ENCODE measurements at regions not wholly inside any gene's neighbourhood (a gene's known extent, or its start where the extent isn't known, plus 50 kb on each side); places are given as distances from the start of the nearest gene placed in this dataset.

GRCh38 chr18:24672165-24672941 lies 211.9 kb downstream of the HRH4 start:
- no peaks in the 10 kb centered on the region for H3K9me3 ChIP-seq (ENCODE audit: control insufficient read depth, insufficient read depth, low read length)
- peaks cover 14% of the 10 kb centered on the region for H3K4me1 ChIP-seq (ENCODE audit: control insufficient read depth, insufficient read depth, low read length)
- H2BK120ac ChIP-seq (ENCODE audit: low read depth, low read length) = peak overlapping the region; percentile 95
- no peaks in the 10 kb centered on the region for H4K20me1 ChIP-seq (ENCODE audit: insufficient read depth, low read length)
- H3K4ac ChIP-seq (ENCODE audit: low read depth, low read length) = peak overlapping the region; percentile 95
- TF ChIP-seq CHD1 (IDR thresholded peaks at IDR 0.05; ENCODE audit: low read depth, low read length) (no peak), MXI1 (IDR thresholded peaks at IDR 0.05; ENCODE audit: borderline replicate concordance, low read depth, low read length) (no peak), MAZ (IDR thresholded peaks at IDR 0.05; ENCODE audit: borderline replicate concordance, low read depth, low read length) (no peak), RAD21 (IDR thresholded peaks at IDR 0.05; ENCODE audit: low read length) (peak; percentile 57), SMC3 (IDR thresholded peaks at IDR 0.05; ENCODE audit: low read depth, low read length) (peak; percentile 46)
- TF ChIP-seq, protein P1, sequence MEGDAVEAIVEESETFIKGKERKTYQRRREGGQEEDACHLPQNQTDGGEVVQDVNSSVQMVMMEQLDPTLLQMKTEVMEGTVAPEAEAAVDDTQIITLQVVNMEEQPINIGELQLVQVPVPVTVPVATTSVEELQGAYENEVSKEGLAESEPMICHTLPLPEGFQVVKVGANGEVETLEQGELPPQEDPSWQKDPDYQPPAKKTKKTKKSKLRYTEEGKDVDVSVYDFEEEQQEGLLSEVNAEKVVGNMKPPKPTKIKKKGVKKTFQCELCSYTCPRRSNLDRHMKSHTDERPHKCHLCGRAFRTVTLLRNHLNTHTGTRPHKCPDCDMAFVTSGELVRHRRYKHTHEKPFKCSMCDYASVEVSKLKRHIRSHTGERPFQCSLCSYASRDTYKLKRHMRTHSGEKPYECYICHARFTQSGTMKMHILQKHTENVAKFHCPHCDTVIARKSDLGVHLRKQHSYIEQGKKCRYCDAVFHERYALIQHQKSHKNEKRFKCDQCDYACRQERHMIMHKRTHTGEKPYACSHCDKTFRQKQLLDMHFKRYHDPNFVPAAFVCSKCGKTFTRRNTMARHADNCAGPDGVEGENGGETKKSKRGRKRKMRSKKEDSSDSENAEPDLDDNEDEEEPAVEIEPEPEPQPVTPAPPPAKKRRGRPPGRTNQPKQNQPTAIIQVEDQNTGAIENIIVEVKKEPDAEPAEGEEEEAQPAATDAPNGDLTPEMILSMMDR (conservative IDR thresholded peaks at IDR 0.05; ENCODE audit: low read depth, low read length) = peak; percentile 51
- peak overlapping the region; percentile 74 for H3K18ac ChIP-seq (ENCODE audit: low read depth, low read length)
- 57% methylated on average over 1 of the region's 9 CpGs; no CpG with 5 or more reads in 1 of the 2 experiments for WGBS, 2 experiments (ENCODE audit: extremely low coverage in 2 of 2, insufficient read length in 1 of 2)
- intact Hi-C loops (cut with micrococcal nuclease) (loop anchor here (1.0 to 10.0 kb wide), 5 partner anchors 54 to 192 kb away; no protein-coding TSS in a partner anchor), dilution Hi-C loops (cut with HindIII; ENCODE audit: low sequenced_read_pairs, unreplicated experiment) (no loop called here), in situ Hi-C loops (cut with MboI; ENCODE audit: low sequenced_read_pairs) (no loop called here)
- H3K4me2 ChIP-seq (ENCODE audit: low read depth, low read length) = no peak overlapping the region
- DNase-seq = peak; percentile 39
- H3K27ac ChIP-seq (ENCODE audit: insufficient read depth, low read length) = peak overlapping the region; percentile 80; the same call in 1 of the 2 replicates
- BruUV-seq (replicated peaks) = no TSS peak
- no peak overlapping the region for H2AK9ac ChIP-seq (replicated peaks; ENCODE audit: low read depth, low read length, poor library complexity)
- no peak overlapping the region for H3K4me3 ChIP-seq (ENCODE audit: insufficient read depth, low read depth, low read length)
- no peak overlapping the region; the same call in 1 of the 2 replicates for H4K5ac ChIP-seq (ENCODE audit: low read depth, low read length)
- H3K9me1 ChIP-seq (ENCODE audit: insufficient read depth, low read length) = peaks cover 17% of the 10 kb centered on the region
- H3K14ac ChIP-seq (replicated peaks; ENCODE audit: low read depth, low read length) = peak overlapping the region; percentile 90
- H3K36me3 ChIP-seq (ENCODE audit: control insufficient read depth, insufficient read depth, low read length) = no peaks in the 10 kb centered on the region
- peak overlapping the region; percentile 98 for H2BK20ac ChIP-seq (ENCODE audit: low read depth, low read length)
- H2AK5ac ChIP-seq (ENCODE audit: low read depth, low read length) = peak overlapping the region; percentile 73; the same call in 1 of the 2 replicates
- no peaks in the 10 kb centered on the region for H3K27me3 ChIP-seq (ENCODE audit: control insufficient read depth, insufficient read depth, low read length)
- CTCF ChIA-PET = interaction anchor here (0.6 to 2.3 kb wide), 6 partner anchors 16 to 205 kb away, joined by 3 to 13 read pairs (median 4); no protein-coding TSS in a partner anchor
- H2BK5ac ChIP-seq (ENCODE audit: low read depth, low read length, poor library complexity, severe bottlenecking) = no peak overlapping the region
- POLR2A ChIA-PET (ENCODE audit: unreplicated experiment) = interaction anchor here (1.0 kb wide), 1 partner anchor 15 kb away, joined by 8 read pairs; no protein-coding TSS in a partner anchor
- ATAC-seq (ENCODE audit: low read depth) = peak; percentile 75
- no peaks in the 10 kb centered on the region for H3K79me1 ChIP-seq (ENCODE audit: low read depth in 1 of 2, low read length in 2 of 2)
- H2BK15ac ChIP-seq (ENCODE audit: low read depth, low read length) = peak overlapping the region; percentile 58; the same call in 1 of the 3 replicates
- H3K23ac ChIP-seq (ENCODE audit: low read depth, low read length) = no peak overlapping the region
- H3K56ac ChIP-seq (ENCODE audit: extremely low read depth, insufficient read depth, low read length) = no peak overlapping the region
- H4K91ac ChIP-seq (ENCODE audit: insufficient read depth, low read depth, low read length) = peak overlapping the region; percentile 85; the same call in 1 of the 2 replicates
- no peak overlapping the region for H2AFZ ChIP-seq (replicated peaks; ENCODE audit: low read length, poor library complexity)
- H4K8ac ChIP-seq (ENCODE audit: low read depth in 2 of 2, low read length in 2 of 2) = peak overlapping the region in 1 of 2 experiments; percentile 76; a peak in 1 of 4 replicates
- no peak overlapping the region for H3K9ac ChIP-seq (ENCODE audit: low read depth, low read length)
